ENCODE measurements at regions not wholly inside any gene's neighbourhood (a gene's known extent, or its start where the extent isn't known, plus 50 kb on each side); places are given as distances from the start of the nearest gene placed in this dataset.

DNA sequence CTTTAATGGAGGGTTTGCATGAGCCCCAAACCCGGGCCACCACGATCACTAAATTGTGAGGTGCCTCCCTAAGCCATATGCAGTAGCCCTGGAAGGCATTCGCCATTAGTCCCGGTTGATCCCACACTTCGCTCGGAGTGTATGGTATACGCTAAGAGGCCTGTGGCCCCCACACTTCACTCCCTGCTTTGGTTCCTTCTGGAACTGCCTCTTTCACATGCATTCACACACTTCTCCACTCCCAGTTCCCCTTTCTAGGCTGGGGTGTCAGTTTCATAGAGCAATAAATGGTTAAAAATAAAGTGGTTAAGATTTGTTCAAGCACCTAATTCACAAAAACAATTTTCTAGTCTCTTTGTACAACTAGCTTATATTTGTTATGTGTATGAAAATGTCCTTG is 212.1 kb upstream of the KCND2 start:
- TF ChIP-seq, protein P1, sequence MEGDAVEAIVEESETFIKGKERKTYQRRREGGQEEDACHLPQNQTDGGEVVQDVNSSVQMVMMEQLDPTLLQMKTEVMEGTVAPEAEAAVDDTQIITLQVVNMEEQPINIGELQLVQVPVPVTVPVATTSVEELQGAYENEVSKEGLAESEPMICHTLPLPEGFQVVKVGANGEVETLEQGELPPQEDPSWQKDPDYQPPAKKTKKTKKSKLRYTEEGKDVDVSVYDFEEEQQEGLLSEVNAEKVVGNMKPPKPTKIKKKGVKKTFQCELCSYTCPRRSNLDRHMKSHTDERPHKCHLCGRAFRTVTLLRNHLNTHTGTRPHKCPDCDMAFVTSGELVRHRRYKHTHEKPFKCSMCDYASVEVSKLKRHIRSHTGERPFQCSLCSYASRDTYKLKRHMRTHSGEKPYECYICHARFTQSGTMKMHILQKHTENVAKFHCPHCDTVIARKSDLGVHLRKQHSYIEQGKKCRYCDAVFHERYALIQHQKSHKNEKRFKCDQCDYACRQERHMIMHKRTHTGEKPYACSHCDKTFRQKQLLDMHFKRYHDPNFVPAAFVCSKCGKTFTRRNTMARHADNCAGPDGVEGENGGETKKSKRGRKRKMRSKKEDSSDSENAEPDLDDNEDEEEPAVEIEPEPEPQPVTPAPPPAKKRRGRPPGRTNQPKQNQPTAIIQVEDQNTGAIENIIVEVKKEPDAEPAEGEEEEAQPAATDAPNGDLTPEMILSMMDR (IDR thresholded peaks at IDR 0.05; ENCODE audit: borderline replicate concordance, extremely low read depth, low read length, poor library complexity, severe bottlenecking): no peak
- no peak for TF ChIP-seq EZH2 (IDR thresholded peaks at IDR 0.05; ENCODE audit: borderline replicate concordance, low read depth, low read length, severe bottlenecking)

Measured in DND-41 (cell line).